H1 (cell line): ENCODE measurements at regions not wholly inside any gene's neighbourhood (a gene's known extent, or its start where the extent isn't known, plus 50 kb on each side); places are given as distances from the start of the nearest gene placed in this dataset.
"Not testable (repeated sequence)": the region's sequence is repeated elsewhere in the genome, so short reads cannot be mapped to it uniquely, and the experiment has no call there.

ENCODE experiments used
- BRCA1 ChIP-seq: IDR thresholded peaks from 2 replicates; pipeline ENCODE4 v1.6.1; 2012; ENCODE audit warnings: low read depth, low read length, improper control_type of control experiment
- CBX5 ChIP-seq: fragments of 300-800, 300-1000 bp; sonication (generic); IDR thresholded peaks from 2 replicates; pipeline ENCODE4 v1.7.1; 2016; ENCODE audit warnings: antibody characterized with exemption, low read length, low read depth
- CEBPB ChIP-seq: IDR thresholded peaks from 2 replicates; pipeline ENCODE4 v1.6.1; 2012; ENCODE audit warnings: low read depth, low read length
- EGR1 ChIP-seq: IDR thresholded peaks from 2 replicates; pipeline ENCODE4 v1.6.1; 2011; ENCODE audit warnings: low read depth, low read length, borderline replicate concordance
- EZH2 ChIP-seq: fragments of 200-600 bp; sonication (generic); IDR thresholded peaks from 2 replicates; pipeline ENCODE4 v1.7.1; 2012; ENCODE audit warnings: low read depth, mild to moderate bottlenecking, moderate library complexity, low read length, inconsistent platforms; ENCODE audit not compliant: severe bottlenecking
- MAFK ChIP-seq: IDR thresholded peaks from 2 replicates; pipeline ENCODE4 v1.6.1; 2012; ENCODE audit warnings: low read depth, mild to moderate bottlenecking, improper control_type of control experiment, low read length
- POLR2A ChIP-seq, 2 experiments: IDR thresholded peaks; 1 replicate in 1 of 2; 2 replicates in 1 of 2; pipeline ENCODE4 v1.6.1; 2011; ENCODE audit warnings: low read depth in 2 of 2, low read length in 2 of 2, mild to moderate bottlenecking in 2 of 2; ENCODE audit errors: control extremely low read depth in 1 of 2
- POLR2AphosphoS5 ChIP-seq: IDR thresholded peaks from 2 replicates; pipeline ENCODE4 v1.6.1; 2011; ENCODE audit warnings: low read depth, low read length
- SP4 ChIP-seq: IDR thresholded peaks from 2 replicates; pipeline ENCODE4 v1.6.1; 2012; ENCODE audit warnings: low read length, inconsistent platforms
- TF ChIP-seq, protein P1 (sequence below), 3 experiments: IDR thresholded peaks; 1 replicate in 2 of 3; 2 replicates in 1 of 3; pipeline versions ENCODE4 v1.5.1 to v1.6.1; 2011; ENCODE audit warnings: low read length in 3 of 3, mild to moderate bottlenecking in 3 of 3, inconsistent platforms in 2 of 3, low read depth in 1 of 3, moderate library complexity in 1 of 3; ENCODE audit not compliant: insufficient read depth in 1 of 3; ENCODE audit errors: control extremely low read depth in 1 of 3
- TF ChIP-seq, protein P2 (sequence below): IDR thresholded peaks from 2 replicates; pipeline ENCODE4 v1.6.1; 2011; ENCODE audit warnings: low read length, improper control_type of control experiment
- TF ChIP-seq, protein P3 (sequence below): IDR thresholded peaks from 2 replicates; pipeline ENCODE4 v1.6.1; 2012; ENCODE audit warnings: low read length, inconsistent platforms

DNA sequence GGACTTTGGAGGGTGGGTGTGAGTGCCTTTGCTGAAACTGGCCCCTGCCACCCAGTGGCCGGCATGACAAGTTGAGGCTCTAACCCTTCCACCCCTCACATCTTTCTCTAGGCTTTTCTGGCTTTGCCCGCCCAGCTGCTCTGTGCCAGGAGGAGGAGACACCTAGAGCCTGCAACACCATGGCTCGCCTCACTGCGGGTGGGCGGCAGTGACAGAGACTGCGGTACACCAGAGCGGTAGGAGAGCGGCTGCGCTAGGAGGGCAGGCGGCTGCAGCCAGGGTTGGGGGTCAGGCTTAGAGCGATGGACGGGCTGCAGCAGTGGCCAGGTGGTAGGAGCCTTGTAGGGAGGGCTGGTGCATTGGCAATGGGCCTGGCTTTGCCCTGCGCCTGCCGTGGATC lies 1556.9 kb downstream of the RPIA start:
- TF ChIP-seq, protein P1, sequence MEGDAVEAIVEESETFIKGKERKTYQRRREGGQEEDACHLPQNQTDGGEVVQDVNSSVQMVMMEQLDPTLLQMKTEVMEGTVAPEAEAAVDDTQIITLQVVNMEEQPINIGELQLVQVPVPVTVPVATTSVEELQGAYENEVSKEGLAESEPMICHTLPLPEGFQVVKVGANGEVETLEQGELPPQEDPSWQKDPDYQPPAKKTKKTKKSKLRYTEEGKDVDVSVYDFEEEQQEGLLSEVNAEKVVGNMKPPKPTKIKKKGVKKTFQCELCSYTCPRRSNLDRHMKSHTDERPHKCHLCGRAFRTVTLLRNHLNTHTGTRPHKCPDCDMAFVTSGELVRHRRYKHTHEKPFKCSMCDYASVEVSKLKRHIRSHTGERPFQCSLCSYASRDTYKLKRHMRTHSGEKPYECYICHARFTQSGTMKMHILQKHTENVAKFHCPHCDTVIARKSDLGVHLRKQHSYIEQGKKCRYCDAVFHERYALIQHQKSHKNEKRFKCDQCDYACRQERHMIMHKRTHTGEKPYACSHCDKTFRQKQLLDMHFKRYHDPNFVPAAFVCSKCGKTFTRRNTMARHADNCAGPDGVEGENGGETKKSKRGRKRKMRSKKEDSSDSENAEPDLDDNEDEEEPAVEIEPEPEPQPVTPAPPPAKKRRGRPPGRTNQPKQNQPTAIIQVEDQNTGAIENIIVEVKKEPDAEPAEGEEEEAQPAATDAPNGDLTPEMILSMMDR (IDR thresholded peaks at IDR 0.05; ENCODE audit: control extremely low read depth in 1 of 3, insufficient read depth in 1 of 3, low read depth in 1 of 3, low read length in 3 of 3) = not testable (repeated sequence)
- not testable (repeated sequence) for TF ChIP-seq POLR2AphosphoS5; POLR2A (IDR thresholded peaks at IDR 0.05; ENCODE audit: control extremely low read depth in 1 of 2, low read depth in 2 of 2, low read length in 2 of 2); BRCA1; SP4; CBX5; EZH2; MAFK; EGR1; CEBPB
- TF ChIP-seq, protein P2, sequence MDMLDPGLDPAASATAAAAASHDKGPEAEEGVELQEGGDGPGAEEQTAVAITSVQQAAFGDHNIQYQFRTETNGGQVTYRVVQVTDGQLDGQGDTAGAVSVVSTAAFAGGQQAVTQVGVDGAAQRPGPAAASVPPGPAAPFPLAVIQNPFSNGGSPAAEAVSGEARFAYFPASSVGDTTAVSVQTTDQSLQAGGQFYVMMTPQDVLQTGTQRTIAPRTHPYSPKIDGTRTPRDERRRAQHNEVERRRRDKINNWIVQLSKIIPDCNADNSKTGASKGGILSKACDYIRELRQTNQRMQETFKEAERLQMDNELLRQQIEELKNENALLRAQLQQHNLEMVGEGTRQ = not testable (repeated sequence)
- TF ChIP-seq, protein P3, sequence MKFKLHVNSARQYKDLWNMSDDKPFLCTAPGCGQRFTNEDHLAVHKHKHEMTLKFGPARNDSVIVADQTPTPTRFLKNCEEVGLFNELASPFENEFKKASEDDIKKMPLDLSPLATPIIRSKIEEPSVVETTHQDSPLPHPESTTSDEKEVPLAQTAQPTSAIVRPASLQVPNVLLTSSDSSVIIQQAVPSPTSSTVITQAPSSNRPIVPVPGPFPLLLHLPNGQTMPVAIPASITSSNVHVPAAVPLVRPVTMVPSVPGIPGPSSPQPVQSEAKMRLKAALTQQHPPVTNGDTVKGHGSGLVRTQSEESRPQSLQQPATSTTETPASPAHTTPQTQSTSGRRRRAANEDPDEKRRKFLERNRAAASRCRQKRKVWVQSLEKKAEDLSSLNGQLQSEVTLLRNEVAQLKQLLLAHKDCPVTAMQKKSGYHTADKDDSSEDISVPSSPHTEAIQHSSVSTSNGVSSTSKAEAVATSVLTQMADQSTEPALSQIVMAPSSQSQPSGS = not testable (repeated sequence)
